Endothelial cell (in vitro differentiated cells): ENCODE measurements at regions not wholly inside any gene's neighbourhood (a gene's known extent, or its start where the extent isn't known, plus 50 kb on each side); places are given as distances from the start of the nearest gene placed in this dataset.

Experiments used
- DNase-seq: peaks from one replicate; pipeline ENCODE4 v3.0.0; 2021; ENCODE audit warnings: low spot score
- H3K27ac Mint-ChIP-seq: one replicate; pipeline ENCODE4 v1.8.0; 2021; ENCODE audit warnings: mixed read lengths, inconsistent platforms; ENCODE audit not compliant: unreplicated experiment
- H3K27me3 Mint-ChIP-seq: one replicate; pipeline ENCODE4 v1.8.0; 2021; ENCODE audit warnings: mild to moderate bottlenecking, moderate library complexity, mixed read lengths, inconsistent platforms; ENCODE audit not compliant: unreplicated experiment
- H3K36me3 Mint-ChIP-seq: one replicate; pipeline ENCODE4 v1.8.0; 2021; ENCODE audit warnings: mild to moderate bottlenecking, low read depth, mixed read lengths, inconsistent platforms; ENCODE audit not compliant: unreplicated experiment
- H3K4me1 Mint-ChIP-seq: one replicate; pipeline ENCODE4 v1.8.0; 2021; ENCODE audit warnings: mild to moderate bottlenecking, mixed read lengths, inconsistent platforms; ENCODE audit not compliant: unreplicated experiment
- H3K4me3 Mint-ChIP-seq: one replicate; pipeline ENCODE4 v1.8.0; 2021; ENCODE audit warnings: mild to moderate bottlenecking, mixed read lengths, inconsistent platforms; ENCODE audit not compliant: unreplicated experiment
- H3K9me3 Mint-ChIP-seq: one replicate; pipeline ENCODE4 v1.8.0; 2021; ENCODE audit warnings: mixed read lengths, inconsistent platforms; ENCODE audit not compliant: unreplicated experiment
- CTCF ChIP-seq: fragments of 200-600 bp; sonication (generic); IDR thresholded peaks from one replicate; pipeline ENCODE4 v1.5.0; 2021; ENCODE audit warnings: antibody characterized with exemption; ENCODE audit not compliant: unreplicated experiment

- peak; percentile 34 for DNase-seq
- Mint-ChIP-seq H3K9me3 (no peaks in the 10 kb centered on the region), H3K4me3 (peak overlapping the region; percentile 91), H3K4me1 (peaks cover 8% of the 10 kb centered on the region), H3K27me3 (peaks cover 8% of the 10 kb centered on the region), H3K36me3 (peaks cover 6% of the 10 kb centered on the region), H3K27ac (no peak overlapping the region)
- no peak for TF ChIP-seq CTCF
These were observed 144.4 kb upstream of the ETS2 start for GRCh38 chr21:38661197-38661871.

- no peaks in the 10 kb centered on the region for H3K9me3 Mint-ChIP-seq
These were observed 143.7 kb upstream of the ETS2 start for GRCh38 chr21:38661889-38662568.

GRCh38 chr21:38663282-38663681, 142.4 kb upstream of the ETS2 start:
- TF ChIP-seq CTCF = no peak
- Mint-ChIP-seq H3K4me3 (no peak overlapping the region), H3K27ac (no peak overlapping the region), H3K36me3 (peaks cover 6% of the 10 kb centered on the region), H3K4me1 (peaks cover 8% of the 10 kb centered on the region), H3K27me3 (peaks cover 8% of the 10 kb centered on the region), H3K9me3 (no peaks in the 10 kb centered on the region)
- DNase-seq = no peak

More at GRCh38 chr21:38661889-38662568, 143.7 kb upstream of the ETS2 start:
- H3K36me3 Mint-ChIP-seq = peaks cover 6% of the 10 kb centered on the region
- no peak for DNase-seq
- H3K4me1 Mint-ChIP-seq = peaks cover 8% of the 10 kb centered on the region
- H3K27ac Mint-ChIP-seq = no peak overlapping the region
- no peak for TF ChIP-seq CTCF
- H3K27me3 Mint-ChIP-seq = peaks cover 8% of the 10 kb centered on the region
- peak overlapping the region; percentile 91 for H3K4me3 Mint-ChIP-seq

- Mint-ChIP-seq H3K4me3 (no peak overlapping the region), H3K9me3 (no peaks in the 10 kb centered on the region), H3K4me1 (peaks cover 8% of the 10 kb centered on the region), H3K36me3 (peaks cover 6% of the 10 kb centered on the region), H3K27me3 (peaks cover 8% of the 10 kb centered on the region), H3K27ac (no peak overlapping the region)
- no peak for TF ChIP-seq CTCF
- no peak for DNase-seq
These were observed 141.4 kb upstream of the ETS2 start for GRCh38 chr21:38664315-38664714.

- peaks cover 6% of the 10 kb centered on the region for H3K4me1 Mint-ChIP-seq
- H3K9me3 Mint-ChIP-seq = no peaks in the 10 kb centered on the region
- no peak overlapping the region for H3K27ac Mint-ChIP-seq
- no peak for TF ChIP-seq CTCF
- H3K27me3 Mint-ChIP-seq = peaks cover 6% of the 10 kb centered on the region
- DNase-seq = no peak
- peaks cover 4% of the 10 kb centered on the region for H3K36me3 Mint-ChIP-seq
- no peak overlapping the region for H3K4me3 Mint-ChIP-seq
These were observed 140.9 kb upstream of the ETS2 start for GRCh38 chr21:38664841-38665240.
